SKM-1 (cell line): ENCODE measurements at regions not wholly inside any gene's neighbourhood (a gene's known extent, or its start where the extent isn't known, plus 50 kb on each side); places are given as distances from the start of the nearest gene placed in this dataset.

Source experiments
- DNase-seq: peaks from one replicate; lab custom pipeline; 2025; ENCODE audit not compliant: unreplicated experiment; lab: John Stamatoyannopoulos, UW

DNA sequence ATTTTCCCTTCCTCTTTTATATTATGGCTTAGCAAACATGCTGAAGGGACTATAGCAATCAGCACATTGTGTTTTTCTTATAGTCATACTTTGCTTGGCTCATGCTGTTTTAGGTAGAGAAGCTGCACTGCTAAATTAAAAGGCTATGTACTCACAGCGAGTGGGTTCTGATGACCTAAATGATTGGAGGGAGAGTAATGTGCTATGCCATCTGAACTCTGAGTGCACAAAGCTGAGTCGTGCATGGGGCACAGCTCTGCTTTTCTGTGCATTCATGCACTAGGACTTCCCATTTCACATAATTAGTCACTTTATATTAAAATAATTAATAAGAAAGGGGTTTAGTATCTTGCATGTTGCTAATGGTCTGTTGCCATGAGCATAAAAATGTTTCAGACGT lies 132.7 kb upstream of the ADGRL3 start:
- DNase-seq: no peak

DNA sequence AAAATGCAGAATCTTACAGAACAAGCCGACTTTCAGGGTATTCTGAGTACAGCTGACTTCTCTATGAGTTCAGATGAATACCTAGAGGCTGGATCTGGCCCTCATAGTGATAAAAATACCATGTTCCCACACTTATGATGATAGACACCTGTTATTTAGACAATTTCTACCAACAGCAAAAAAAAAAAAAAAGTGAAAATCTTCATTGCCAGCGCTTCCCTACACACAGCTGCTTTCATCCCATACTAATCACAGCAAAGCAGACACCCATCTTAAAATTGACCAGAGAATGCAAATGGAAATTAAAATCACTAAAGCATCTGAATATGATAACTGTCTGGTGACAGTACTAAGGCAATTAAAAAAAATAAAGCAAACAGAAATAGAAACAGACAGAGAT lies 132.1 kb upstream of the ADGRL3 start:
- DNase-seq: no peak

DNA sequence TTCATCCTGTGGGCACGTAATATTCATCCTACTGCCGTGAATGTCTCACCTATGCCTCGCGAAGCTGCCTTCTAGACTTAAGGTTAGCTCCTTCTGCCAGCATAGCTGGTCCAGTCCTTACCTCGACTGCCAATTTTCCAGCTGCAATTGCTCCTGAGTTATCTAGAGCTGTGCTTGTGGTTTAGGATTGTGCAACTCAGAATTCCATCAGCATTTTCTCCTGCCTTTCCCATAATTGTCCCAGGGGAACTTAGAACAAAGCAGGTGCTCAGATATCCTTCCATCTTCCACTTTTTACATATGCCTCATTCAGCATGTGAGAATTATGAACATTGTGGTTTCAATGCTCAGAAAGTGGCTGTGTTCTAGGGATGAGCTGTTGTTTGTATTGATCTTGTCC lies 131.4 kb upstream of the ADGRL3 start:
- DNase-seq: no peak

DNA sequence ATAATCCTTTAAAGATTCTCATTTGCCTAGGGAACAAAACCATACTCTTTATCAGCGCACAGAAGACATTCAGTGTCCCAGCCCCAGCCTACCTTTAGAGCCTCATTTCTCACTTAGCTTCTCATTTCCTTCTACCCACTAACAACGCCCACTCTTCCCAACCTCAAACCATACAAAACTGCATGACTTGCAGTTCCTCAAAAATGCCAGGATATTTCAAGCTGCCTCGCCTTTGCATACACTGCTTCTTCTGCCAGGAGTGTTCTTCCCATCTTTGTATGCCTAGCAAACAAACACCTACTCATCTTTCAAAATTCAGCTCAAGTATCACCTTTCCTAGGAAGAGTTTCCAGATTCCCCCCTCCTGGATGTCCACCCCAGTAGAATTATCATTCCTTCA lies 129.9 kb upstream of the ADGRL3 start:
- no peak for DNase-seq

DNA sequence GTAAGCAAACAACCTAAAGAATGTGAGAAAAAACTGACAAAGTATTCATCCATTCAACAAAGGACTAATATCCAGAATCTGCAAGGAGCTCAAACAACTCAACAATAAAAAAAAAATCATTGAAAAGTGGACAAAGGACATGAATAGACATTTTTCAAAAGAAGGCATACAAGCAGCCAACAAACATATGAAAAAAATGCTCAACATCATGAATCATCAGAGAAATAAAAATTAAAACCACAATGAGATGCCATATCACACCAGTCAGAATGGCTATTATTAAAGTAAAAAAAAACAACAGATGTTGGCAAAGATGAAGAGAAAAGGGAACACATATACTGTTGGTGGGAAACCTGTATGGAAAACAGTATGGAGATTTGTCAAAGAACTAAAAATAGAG lies 120.7 kb upstream of the ADGRL3 start:
- no peak for DNase-seq

DNA sequence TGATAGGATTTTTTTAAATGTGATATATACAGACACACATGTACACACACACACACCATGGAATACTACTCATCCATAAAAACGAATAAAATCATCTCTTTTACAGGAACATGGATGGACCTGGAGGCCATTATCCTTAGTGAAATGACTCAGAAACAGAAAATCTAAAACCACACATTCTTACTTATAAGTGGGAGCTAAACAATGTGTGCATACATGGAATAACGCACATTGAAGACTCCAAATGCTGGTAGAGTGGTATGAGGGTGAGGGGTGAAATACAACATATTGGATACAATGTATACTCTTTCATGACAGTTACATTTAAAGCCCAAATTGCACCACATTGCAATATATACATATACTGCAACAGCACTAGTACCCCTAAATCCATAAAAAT lies 120.2 kb upstream of the ADGRL3 start:
- DNase-seq: no peak

DNA sequence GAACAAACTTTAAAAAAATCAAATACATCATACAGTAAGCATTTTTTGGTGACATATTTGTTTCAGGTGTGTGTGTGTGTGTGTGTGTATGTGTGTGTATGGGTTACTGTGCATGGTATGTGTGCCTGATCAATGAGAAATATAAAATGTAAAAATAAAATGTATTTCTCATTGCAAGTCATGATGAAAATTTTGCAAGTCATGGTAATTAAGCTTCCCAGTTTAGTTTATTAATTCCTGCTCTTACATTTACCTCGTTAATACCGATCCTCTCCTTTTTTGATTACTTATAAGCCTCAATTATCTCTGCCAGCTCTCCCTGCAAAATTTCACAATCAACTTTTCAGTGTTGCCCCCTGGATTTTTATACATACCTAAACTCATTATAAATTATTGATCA lies 114.6 kb upstream of the ADGRL3 start:
- no peak for DNase-seq

DNA sequence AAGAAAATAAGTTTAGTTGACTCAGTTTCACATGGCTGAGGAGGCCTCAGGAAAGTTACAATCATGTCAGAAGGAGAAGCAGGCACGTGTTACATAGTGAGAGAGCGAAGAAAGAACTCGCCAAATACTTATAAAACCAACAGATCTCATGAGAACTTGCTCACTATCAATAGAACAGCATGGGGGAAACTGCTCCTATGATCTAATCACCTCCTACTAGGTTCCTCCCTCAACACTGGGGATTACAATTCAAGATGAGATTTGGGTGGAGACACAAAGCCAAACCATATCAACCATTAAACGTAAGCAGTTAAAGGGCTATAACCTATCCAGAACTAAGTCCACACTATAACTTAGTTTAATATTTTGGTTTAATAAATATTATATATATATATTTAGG lies 113.8 kb upstream of the ADGRL3 start:
- no peak for DNase-seq

DNA sequence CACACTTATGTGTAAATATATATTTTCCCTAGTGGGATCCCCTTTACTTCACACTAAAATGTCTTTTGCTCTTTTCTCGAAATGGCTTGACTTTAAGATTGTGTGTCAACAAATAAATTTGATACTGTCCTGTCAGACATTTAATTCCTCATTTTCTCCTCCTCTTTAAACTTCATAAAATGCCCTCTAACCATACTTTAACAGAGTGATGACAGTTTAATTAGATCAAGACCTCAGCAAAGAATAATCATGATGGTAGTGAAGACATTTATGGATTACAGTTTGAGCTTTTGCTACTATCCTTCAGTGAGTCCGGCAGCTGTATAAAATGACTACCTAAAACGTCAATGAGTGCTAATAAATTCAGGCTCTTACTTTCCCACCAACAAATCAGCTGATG lies 113.1 kb upstream of the ADGRL3 start:
- DNase-seq: no peak

DNA sequence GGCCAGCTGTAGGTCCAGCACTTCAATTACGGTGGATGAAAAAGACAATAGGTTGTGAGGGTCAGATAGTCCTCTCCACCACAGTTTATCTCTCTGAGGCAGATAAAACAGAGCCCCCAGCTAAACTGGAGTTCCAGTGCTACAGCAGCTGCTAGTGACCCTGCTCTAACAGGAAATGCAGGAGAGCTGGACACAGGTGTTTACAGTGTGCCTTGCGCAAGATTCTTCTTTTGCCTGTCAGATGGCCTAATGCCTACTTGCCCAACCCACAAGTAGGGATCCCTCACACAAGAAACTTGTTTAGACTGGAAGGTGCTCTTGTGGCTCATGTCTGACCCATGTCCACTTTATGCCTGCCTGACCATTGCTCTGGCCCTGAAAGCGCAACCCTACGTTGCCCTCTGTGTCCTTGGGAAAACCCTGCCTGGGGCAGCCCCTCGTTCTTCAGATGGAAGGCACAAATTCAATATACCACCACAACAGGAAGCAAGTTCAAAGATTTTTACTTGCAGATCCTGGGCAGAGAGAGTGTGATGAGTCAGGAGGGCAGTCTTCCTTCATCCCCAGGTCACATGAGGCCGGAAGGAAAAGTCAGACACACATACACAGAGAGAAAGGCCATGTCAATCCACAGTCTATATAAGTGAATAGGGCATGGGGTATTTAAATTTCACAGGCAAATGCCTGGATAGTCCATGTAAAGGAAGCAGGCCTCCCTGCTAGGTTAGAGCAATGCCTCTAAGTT lies 105.1 kb upstream of the ADGRL3 start:
- no peak for DNase-seq

DNA sequence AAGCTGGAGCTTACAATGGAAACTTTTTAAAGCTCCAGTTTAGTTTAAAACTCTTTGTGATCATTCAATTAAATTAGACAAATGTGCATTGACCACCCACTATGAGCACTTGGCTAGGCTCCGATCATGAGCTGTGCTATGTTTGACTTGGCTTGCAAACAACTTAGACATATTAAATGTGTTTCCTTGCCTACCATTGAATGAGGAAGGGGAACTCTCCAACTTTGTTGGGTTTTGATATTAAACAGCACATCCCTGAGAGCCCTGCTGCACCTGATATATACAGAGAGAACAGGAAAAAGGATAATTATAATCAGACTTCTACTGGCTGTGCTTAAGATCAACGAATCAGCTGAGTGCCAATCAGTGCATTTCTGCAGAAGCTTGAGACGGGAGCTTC lies 71.4 kb upstream of the ADGRL3 start:
- DNase-seq: no peak

DNA sequence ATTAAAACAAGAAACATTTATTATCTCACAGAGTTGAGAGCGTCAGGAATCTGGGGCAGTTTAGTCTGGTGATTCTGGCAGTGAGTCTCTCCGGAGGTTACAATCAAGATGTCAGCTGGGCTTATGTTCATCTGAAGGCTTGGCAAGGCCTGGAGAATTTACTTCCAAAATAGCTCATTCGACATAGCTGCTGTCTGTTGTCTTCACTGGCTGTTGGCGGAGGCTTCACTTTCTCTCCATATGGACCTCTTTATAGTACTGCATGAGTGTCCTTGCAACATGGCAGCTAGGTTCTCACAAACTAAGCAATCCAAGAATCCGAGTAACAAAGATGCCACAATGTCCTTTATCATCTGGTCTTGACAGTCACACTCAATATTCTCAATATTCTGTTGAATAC lies 70.2 kb upstream of the ADGRL3 start:
- no peak for DNase-seq

DNA sequence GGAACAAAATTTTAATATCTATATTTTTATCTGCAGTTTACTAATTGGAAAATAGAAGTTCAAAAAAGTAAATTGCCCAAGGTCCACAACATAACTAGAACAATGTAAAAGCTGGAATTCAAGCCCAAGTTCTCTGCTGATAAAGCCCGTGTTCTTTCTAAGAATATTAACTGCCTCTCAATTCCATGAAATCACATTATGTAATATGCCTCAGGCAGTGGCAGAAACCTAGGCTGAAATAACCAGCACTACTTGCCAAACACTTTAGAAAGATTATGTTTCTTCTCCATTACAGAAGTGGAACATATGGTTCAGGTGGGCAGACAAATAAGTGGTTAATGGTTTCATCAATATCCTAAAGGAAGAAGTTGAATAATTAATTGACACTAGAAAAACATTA lies 56.7 kb upstream of the ADGRL3 start:
- DNase-seq: no peak

DNA sequence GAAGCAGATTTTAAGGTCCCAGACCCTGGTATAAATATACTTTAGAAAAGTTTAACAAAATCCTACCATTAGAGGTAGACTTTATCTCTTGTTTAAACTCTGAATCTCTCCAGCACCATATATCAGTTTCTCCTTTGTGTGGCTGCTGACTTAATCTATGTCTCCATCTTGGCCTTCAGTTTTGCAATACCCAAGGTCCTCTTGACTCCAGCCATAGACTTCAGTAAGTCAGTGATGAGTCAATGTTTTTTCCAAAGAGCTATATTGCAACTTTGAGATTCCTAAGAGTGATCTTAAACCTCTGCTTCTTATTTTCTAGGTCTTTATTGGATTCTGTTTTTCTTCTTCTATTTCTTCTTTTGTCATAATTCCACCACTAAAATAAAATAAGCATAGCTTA lies 50.8 kb upstream of the ADGRL3 start:
- peak; percentile 5 for DNase-seq
